Activated CD8-positive, alpha-beta memory T cell treated with anti-CD3 and anti-CD28 coated beads for 36 hours (primary cell): ENCODE measurements at regions not wholly inside any gene's neighbourhood (a gene's known extent, or its start where the extent isn't known, plus 50 kb on each side); places are given as distances from the start of the nearest gene placed in this dataset.

Source experiments
- CTCF ChIA-PET: fragments of 350-600 bp; sonication (Branson Sonifier 250); formaldehyde crosslinking; loops from one replicate; lab custom pipeline; 2021; ENCODE audit warnings: antibody characterized with exemption; lab: Charles Lee
- POLR2A ChIA-PET: fragments of 350-600 bp; sonication (Branson Sonifier 250); formaldehyde crosslinking; loops from one replicate; lab custom pipeline; 2021; ENCODE audit warnings: antibody characterized with exemption; lab: Charles Lee

DNA sequence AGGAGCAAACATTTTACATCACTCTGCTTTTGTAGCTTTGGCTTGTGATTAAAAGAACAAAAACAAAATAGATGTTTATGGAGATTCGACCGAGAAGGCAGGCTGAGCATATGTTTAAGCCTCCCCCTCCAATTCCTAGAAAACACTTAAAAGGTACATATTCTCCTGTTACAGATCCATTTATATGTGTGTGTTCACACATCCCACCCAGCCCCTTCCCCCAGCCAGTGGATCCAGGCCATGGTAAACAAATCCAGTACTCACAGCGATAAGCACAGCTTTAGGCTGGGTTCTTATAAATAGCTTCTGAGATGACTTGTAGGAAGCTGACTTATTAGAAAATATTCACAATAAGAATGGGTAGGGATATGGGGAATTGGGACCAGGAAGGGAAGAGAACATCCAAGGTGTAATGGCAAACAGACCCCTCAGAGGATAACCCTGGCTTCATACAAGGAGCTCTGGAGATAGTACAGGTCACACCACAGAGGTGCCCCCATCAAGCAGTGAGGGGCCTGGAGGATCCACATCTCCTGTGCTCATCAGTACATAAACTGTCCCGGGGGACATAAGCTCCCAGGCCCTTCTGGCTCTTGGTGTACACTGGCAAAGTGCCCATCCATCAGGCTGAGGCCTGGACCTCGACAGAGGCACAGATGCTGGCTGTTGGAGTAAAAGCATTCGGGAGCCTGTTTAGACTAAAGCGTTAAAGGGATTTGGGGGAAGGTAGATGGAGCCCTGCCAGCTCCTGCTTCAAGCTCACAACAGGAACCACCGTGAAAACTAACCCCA is 70.0 kb upstream of the UBE2E1 start:
- ChIA-PET POLR2A (no interaction called here), CTCF (interaction anchor here (0.6 kb wide), 1 partner anchor 19 kb away, joined by 3 read pairs; no protein-coding TSS in a partner anchor)

DNA sequence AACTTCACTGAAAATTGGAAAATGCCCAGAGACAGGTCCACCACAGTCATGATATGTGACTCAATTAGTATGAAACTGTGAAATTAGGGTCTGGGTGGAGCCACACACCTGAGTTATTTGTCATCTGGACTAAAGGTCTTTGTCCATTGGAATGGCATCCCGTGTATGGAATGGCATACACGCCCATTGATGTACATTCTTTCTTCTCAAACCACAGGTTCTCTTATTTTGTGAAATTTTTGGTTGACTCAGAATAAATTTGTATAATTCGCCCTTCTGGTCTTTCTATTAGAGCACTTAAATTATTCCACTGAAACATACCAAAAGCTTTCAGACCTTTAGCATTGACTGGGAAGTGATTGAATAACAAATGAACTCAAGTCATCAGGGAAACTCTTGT is 66.8 kb upstream of the UBE2E1 start:
- POLR2A ChIA-PET: no interaction called here

DNA sequence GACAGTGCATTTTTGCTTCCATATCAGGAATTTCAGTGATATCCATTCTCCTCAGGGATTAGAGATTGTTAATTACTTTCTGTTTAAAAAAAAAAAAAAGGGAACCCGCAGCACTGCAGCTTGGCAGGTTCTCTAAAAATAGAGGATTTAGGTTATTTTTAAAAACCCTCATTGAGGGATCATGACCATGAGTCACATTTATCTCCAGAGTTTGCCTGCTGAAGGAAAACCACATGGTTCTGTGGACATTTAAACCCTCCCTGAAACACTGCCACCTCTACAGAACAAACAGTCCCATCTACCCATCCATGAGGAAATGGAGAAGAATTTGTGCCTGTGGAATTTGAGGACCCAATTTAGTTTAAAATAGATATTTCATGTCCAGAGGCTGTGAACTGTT is 66.2 kb upstream of the UBE2E1 start:
- CTCF ChIA-PET: no interaction called here

More for the DNA sequence above, 66.8 kb upstream of the UBE2E1 start:
- CTCF ChIA-PET: no interaction called here

DNA sequence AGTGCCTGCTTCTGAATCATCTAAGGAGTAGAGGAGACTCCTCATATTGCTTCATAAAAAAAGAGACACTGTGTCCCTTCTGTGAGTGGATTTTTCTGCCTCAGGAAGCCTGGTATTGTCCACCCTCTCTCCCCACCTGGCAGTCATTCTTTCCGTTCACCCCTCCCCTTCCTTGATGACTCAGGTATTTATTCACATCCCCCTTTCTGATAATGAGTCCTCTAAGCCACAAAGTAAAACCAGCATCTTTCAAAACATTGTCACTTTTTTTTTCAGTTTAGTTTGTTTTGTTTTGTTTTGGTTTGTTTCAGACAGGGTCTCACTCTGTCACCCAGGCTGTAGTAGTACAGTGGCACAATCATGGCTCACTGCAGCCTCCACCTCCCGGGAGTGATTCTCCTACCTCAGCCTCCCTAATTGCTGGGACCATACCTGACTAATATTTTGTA is 65.2 kb upstream of the UBE2E1 start:
- POLR2A ChIA-PET: no interaction called here
- CTCF ChIA-PET: no interaction called here

More for the DNA sequence above, 66.2 kb upstream of the UBE2E1 start:
- POLR2A ChIA-PET: no interaction called here

DNA sequence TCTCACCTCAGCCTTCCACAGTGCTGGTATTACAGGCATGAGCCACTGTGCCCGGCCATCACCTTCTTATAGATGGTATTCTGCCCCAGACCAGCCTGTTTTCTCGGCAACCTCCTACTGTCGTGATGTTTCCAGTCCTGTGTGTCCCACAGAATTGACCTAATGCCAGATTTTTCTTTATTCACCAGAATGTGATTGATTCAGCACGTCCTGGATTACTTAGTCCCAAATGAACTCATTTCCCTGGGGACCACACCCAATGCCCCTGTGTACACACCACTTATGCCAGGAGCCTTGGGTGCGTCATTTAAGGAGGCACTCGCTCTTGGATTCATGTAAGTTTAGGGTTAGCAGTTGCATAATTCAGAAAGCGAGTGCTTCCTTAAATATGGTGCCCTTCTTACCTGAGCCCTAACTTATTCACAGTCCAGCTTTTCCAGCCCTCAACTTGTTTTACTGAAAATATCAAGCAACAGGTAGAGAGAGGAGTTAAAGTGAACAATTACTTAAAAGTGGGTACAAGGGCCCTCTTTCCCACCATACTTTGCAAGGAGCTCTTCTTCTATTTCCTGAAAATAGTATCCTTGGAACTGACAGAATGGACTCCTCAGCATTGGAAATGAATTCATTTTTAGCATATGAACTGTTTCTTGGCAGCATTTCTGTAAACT is 64.6 kb upstream of the UBE2E1 start:
- CTCF ChIA-PET: no interaction called here
- POLR2A ChIA-PET: interaction anchor here (0.5 kb wide), 1 partner anchor 358 kb away, joined by 3 read pairs; no protein-coding TSS in a partner anchor

DNA sequence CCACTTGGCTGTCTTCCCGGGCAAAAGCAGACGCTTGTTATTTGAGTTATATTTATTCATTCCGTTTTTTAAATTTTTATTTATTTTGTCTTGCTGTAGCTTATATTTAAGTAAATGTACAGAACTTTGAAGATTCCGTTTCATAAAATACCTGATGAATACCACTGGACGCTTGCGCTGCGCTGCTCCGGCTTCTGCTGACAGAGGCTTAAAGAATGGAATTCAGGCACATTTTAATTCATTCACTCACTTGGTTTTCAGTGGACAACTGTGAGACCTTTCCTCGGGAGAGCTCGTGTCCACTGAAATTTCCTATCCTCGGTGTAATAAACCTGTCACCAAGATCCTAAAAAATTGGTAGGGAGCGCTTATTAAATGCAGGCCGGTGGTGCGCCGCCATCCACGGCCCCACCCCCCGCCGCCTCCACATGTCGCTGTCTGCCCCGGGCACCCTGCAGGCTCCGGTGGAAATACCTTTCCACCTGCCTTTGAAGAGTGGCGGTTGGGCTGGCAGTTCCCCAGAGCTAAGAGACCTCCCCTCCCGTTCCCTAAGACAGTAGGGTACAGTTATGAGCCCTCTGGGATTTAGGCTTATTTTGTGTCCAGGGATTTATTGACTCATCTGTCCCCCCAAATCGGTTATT is 62.5 kb upstream of the UBE2E1 start:
- ChIA-PET CTCF (no interaction called here), POLR2A (no interaction called here)

DNA sequence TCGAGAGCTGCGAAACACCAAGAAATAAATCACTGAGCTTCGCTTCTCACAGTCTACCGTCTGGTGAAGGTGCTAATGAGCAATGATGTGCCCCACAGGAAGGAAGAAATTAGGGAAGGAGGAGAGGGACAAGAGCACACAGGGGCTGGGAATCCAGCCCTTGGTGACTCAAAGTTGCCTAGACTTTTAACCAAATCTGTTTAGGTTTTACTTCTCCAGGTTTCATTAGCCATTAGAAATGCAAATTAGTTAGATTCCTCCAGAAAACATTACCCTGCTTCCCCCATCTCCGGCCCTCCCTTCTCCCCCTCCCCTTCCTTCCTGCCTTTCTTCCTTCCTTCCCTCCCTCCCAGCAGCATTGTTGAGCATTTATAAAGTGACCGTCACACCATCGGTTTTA is 59.3 kb upstream of the UBE2E1 start:
- POLR2A ChIA-PET: no interaction called here
- CTCF ChIA-PET: no interaction called here

DNA sequence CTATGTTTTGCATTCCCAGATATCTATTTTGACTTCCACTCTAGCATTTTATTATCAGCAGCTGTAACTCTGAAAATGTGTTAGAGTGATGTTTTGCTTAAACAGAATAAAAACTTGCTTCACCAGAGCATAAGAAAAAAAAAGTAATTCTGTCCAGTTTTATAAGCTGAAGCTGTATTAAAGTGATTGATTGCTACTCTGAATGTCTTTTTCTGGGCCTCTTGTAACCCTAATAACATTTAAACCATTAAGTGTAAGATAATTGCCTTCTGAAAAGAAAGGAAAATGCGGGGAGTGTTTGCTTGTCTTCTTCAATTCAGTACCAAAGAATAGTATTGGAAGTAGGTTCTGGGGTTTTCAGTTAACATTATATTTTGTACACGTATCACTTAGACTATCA is 57.9 kb upstream of the UBE2E1 start:
- ChIA-PET CTCF (no interaction called here), POLR2A (no interaction called here)

DNA sequence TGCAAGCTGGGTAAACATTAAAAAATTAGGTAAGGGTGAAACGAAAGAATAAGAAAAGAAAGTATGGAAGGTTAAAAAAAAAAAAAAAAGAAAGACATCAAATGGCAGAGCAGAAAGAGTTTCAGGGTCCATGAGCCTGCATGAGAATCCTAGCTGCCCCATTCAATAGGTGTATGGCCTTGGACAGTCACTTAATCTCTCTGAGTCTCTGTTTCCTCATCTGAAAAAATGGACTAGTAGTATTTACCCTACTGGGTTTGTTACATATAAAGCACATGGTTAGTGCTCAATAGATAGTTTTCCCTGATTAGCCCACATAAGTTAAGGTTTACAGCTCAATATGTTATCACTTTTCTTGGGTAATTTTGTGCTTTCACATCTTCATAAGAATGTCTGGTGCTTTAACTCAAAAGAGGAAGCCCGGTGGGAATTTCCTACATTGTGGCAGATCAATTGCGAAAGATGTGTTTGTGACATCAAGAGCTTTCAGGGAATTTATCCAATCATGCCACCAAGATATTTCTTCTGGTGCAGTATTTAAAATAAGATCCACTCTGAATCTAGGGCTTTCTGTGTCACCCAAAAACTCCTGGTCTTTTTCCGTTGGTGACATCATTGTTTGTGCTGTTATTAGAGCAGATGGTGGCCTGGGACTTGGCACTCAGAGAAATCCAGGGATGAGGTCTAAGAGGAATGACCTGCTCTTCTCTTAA is 57.2 kb upstream of the UBE2E1 start:
- ChIA-PET POLR2A (no interaction called here), CTCF (no interaction called here)

DNA sequence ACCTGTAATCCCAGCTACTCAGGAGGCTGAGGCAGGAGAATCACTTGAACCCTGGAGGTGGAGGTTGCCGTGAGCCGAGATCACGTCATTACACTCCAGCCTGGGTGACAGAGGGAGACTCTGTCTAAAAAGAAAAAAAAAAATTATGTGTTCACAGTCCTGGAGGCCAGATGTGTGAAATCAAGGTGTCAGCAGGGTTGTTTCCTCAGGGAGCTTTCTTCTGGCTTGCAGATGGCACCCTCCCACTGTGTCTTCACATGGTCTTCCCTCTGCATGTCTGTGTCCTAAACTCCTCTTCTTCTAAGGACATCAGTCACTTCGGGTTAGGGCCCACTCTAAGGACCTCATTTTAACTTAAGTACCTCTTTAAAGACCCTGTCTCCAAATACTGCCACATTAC is 56.1 kb upstream of the UBE2E1 start:
- CTCF ChIA-PET: no interaction called here
- POLR2A ChIA-PET: no interaction called here

DNA sequence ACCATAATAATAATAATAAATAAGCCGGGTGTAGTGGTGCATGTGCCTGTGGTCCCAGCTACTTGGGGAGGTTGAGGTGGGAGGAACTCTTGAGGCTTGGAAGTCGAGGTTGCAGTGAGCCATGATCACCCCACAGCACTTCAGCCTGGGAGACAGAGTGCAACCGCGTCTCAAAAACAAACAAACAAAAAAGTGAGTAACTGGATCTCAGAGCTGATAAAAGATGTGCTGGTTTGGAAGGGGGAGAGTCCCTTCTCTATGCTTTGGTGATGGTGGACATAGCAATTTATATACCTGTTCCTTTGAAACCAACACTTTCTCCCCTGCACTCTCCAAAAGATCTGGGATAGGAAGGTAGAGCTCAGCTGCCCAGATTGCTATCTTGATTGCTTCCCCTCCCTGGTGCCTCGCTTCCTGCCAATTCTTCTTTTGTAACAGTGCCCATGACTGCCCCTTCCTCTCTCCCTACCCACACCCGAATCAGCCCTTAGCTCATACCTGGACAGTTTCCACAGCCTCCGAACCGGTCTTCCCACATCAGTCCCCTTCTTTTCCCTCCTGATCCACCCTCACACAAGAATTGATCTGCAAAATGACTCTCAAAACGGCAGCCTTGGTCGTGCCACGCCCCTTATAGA is 55.1 kb upstream of the UBE2E1 start:
- ChIA-PET POLR2A (no interaction called here), CTCF (no interaction called here)

DNA sequence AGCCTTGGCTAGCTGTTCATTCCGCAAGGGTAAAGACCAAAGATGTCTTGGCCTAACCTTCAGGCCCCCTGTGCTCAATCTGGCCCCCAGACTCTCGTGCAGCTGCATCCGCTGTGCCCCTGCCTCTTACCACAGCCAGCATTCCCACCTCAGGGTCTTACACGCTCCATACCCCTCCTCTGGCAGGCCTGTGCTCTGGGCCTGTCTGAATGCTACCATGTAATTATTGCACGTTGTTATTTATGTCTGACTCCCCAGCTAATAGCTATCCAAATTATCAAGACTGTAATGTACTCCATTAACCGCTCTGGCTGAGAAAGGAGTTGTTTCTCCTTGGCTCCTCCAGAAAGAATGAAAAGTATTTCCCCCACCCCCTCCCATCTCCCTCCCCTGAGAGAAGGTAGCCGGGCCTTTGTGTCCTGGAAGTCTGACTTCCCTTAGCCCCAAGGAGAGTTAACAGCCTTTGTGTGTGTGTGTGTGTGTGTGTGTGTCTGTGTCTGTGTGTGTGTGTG is 54.5 kb upstream of the UBE2E1 start:
- ChIA-PET POLR2A (no interaction called here), CTCF (no interaction called here)

DNA sequence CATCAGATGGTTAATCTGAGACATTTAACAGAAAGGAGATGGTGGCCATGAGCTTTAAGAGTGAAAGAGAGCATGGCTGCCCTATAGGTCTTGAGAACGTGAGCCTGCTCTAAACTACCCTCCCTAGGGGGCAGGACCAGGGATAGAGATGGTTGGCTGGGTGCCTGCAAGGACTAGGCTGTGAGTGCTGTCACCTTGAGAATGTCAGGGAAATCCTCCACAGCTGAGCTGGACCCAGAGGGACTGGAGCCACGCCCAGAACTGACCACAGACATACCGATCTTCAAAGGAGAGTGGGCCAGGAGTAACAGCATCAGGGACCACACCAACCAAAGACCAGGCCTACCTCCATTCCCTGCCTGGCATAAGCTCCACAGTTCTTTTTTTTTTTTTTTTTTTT is 53.6 kb upstream of the UBE2E1 start:
- ChIA-PET POLR2A (no interaction called here), CTCF (interaction anchor here (0.7 kb wide), 1 partner anchor 8 kb away, joined by 3 read pairs; no protein-coding TSS in a partner anchor)

DNA sequence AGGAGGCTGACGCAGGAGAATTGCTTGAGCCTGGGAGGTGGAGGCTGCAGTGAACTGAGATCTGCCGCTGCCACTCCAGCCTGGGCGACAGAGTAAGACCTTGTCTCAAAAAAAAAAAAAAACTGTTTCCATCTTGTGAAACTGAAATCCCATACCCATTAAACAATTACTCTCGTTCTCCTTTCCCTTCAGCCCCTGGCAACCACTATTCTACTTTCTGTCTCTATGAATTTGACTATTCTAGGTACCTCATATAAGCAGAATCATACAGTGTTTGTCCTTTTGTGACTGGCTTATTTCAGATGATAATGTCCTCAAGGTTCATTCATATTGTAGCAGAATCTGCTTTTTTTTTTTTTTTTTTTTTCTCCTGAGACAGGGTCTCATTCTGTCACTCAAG is 51.5 kb upstream of the UBE2E1 start:
- ChIA-PET POLR2A (no interaction called here), CTCF (interaction anchor here (0.6 kb wide), 1 partner anchor 18 kb away, joined by 3 read pairs; no protein-coding TSS in a partner anchor)
